ENCODE measurements at regions not wholly inside any gene's neighbourhood (a gene's known extent, or its start where the extent isn't known, plus 50 kb on each side); places are given as distances from the start of the nearest gene placed in this dataset.
"Not testable (repeated sequence)": the region's sequence is repeated elsewhere in the genome, so short reads cannot be mapped to it uniquely, and the experiment has no call there.

GRCh38 chr12:30567082-30567481, 128.6 kb downstream of the IPO8 start:
- DNase-seq: no peak
- no peak for TF ChIP-seq CTCF (IDR thresholded peaks at IDR 0.05)
- intact Hi-C loops (cut with DNase I): no loop called here
- H3K27ac ChIP-seq: no peak overlapping the region
- WGBS, 2 donors: 35 to 48% methylated on average over 1 of the region's 1 CpG
- H3K4me3 ChIP-seq: no peak overlapping the region
- H3K36me3 ChIP-seq: no peaks in the 10 kb centered on the region
- ATAC-seq: peak in 1 of 4 donors; percentile 40
- no peaks in the 10 kb centered on the region for H3K9me3 ChIP-seq
- H3K4me1 ChIP-seq: peaks cover 4 to 26% (median 24%) of the 10 kb centered on the region in 3 donors
- H3K27me3 ChIP-seq: no peaks in the 10 kb centered on the region
- no peak for FAIRE-seq

GRCh38 chr12:30564394-30564793, 131.3 kb downstream of the IPO8 start:
- H3K27me3 ChIP-seq: no peaks in the 10 kb centered on the region
- intact Hi-C loops (cut with DNase I): no loop called here
- H3K36me3 ChIP-seq: no peaks in the 10 kb centered on the region
- ATAC-seq (no peak), DNase-seq (no peak), FAIRE-seq (no peak)
- no peak overlapping the region for H3K27ac ChIP-seq
- H3K4me3 ChIP-seq: no peak overlapping the region
- TF ChIP-seq CTCF (IDR thresholded peaks at IDR 0.05): no peak
- WGBS, 2 donors: 64 to 84% methylated on average over 2 of the region's 2 CpGs
- no peaks in the 10 kb centered on the region for H3K9me3 ChIP-seq
- H3K4me1 ChIP-seq: peaks cover under 1 to 12% (median 8%) of the 10 kb centered on the region in 3 donors

- Histone ChIP-seq H3K4me3 (no peak overlapping the region), H3K27me3 (no peaks in the 10 kb centered on the region), H3K4me1 (peaks cover 0 to 5% (median 0%) of the 10 kb centered on the region in 3 donors), H3K36me3 (no peaks in the 10 kb centered on the region), H3K27ac (no peak overlapping the region), H3K9me3 (no peaks in the 10 kb centered on the region)
- no peak for TF ChIP-seq CTCF (IDR thresholded peaks at IDR 0.05)
- intact Hi-C loops (cut with DNase I): no loop called here
- FAIRE-seq (no peak), ATAC-seq (peak in 1 of 4 donors; percentile 28), DNase-seq (no peak)
- whole genome bisulfite sequencing, 2 donors: 18 to 26% methylated on average over 1 of the region's 1 CpG
Measured at GRCh38 chr12:30548203-30548602, 147.5 kb downstream of the IPO8 start.

GRCh38 chr12:30546121-30546520, 149.5 kb downstream of the IPO8 start:
- Histone ChIP-seq H3K9me3 (no peaks in the 10 kb centered on the region), H3K27me3 (no peaks in the 10 kb centered on the region), H3K36me3 (no peaks in the 10 kb centered on the region), H3K27ac (no peak overlapping the region), H3K4me1 (peaks cover 0 to 5% (median 0%) of the 10 kb centered on the region in 3 donors), H3K4me3 (no peak overlapping the region)
- intact Hi-C loops (cut with DNase I): no loop called here
- FAIRE-seq: no peak
- WGBS, 2 donors: 86 to 91% methylated on average over 4 of the region's 4 CpGs
- DNase-seq: peak in 1 of 6 donors; percentile 30
- TF ChIP-seq CTCF (IDR thresholded peaks at IDR 0.05): no peak
- ATAC-seq: no peak

- H3K36me3 ChIP-seq; H3K4me3 ChIP-seq; H3K4me1 ChIP-seq; intact Hi-C loops (cut with DNase I); FAIRE-seq; DNase-seq; H3K27me3 ChIP-seq; H3K9me3 ChIP-seq; ATAC-seq; H3K27ac ChIP-seq: not testable (repeated sequence)
- 89 to 90% methylated on average over 3 of the region's 3 CpGs for WGBS, 2 donors
Measured at GRCh38 chr12:30544704-30545103, 151.0 kb downstream of the IPO8 start.
